Type B pancreatic cell (in vitro differentiated cells): ENCODE measurements at regions not wholly inside any gene's neighbourhood (a gene's known extent, or its start where the extent isn't known, plus 50 kb on each side); places are given as distances from the start of the nearest gene placed in this dataset.

Source experiments
- DNase-seq: peaks from one replicate; pipeline ENCODE4 v3.0.0; 2021; ENCODE audit warnings: mixed read lengths; ENCODE audit not compliant: unreplicated experiment; ENCODE audit errors: extremely low spot score
- H3K27ac Mint-ChIP-seq: 2 replicates; pipeline ENCODE4 v1.8.0; 2021; ENCODE audit warnings: mild to moderate bottlenecking, mixed read lengths
- H3K27me3 Mint-ChIP-seq: 2 replicates; pipeline ENCODE4 v1.8.0; 2021; ENCODE audit warnings: mixed read lengths
- H3K36me3 Mint-ChIP-seq: 2 replicates; pipeline ENCODE4 v1.8.0; 2021; ENCODE audit warnings: mixed read lengths
- H3K4me1 Mint-ChIP-seq: one replicate; pipeline ENCODE4 v1.8.0; 2021; ENCODE audit warnings: mixed read lengths; ENCODE audit not compliant: unreplicated experiment
- H3K4me3 Mint-ChIP-seq: 2 replicates; pipeline ENCODE4 v1.8.0; 2021; ENCODE audit warnings: mild to moderate bottlenecking, mixed read lengths
- H3K9me3 Mint-ChIP-seq: 2 replicates; pipeline ENCODE4 v1.8.0; 2021; ENCODE audit warnings: mixed read lengths
- CTCF ChIP-seq: fragments of 200-600 bp; sonication (generic); conservative IDR thresholded peaks from 2 replicates; pipeline ENCODE4 v1.5.0; 2021; ENCODE audit warnings: antibody characterized with exemption, mild to moderate bottlenecking

DNA sequence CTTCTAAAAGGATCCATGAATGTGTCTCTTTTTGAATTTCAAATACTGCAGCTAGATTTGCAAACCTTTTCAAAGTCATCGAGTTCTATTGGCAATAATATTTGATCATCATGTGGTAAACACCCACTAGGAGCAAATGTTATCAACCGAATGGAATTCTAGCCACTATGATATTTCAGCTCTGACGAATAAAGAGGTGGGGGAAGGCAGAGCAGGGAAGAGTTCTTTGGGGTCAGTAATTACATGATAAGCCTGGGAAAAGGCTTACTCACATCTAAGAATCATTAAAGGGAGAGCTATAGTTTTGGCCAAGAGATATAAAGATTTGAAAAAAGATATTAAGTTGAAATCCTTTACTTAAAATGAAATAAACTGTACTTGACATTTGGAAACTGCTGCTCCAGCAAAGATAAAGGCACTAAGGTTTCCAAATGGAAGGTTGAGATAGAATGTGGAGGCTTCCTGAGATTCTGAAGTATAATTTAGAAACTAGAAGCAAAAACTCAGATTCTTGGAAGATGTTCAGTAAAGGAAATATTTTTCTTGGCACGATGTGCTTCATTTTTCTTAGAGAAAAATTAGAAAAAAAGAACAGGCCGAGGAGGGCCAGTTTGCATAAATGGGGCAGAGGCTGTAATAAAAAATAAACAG, 104.7 kb upstream of the ARHGAP28 start:
- no peaks in the 10 kb centered on the region for H3K27me3 Mint-ChIP-seq
- DNase-seq, result no peak
- peaks cover 22% of the 10 kb centered on the region for H3K4me1 Mint-ChIP-seq
- H3K36me3 Mint-ChIP-seq, result no peaks in the 10 kb centered on the region
- TF ChIP-seq CTCF, result no peak
- H3K27ac Mint-ChIP-seq, result no peak overlapping the region
- no peaks in the 10 kb centered on the region for H3K9me3 Mint-ChIP-seq
- H3K4me3 Mint-ChIP-seq, result no peak overlapping the region

GRCh38 chr18:6625481-6625880, 104.0 kb upstream of the ARHGAP28 start:
- no peak overlapping the region for H3K4me3 Mint-ChIP-seq
- H3K36me3 Mint-ChIP-seq, result no peaks in the 10 kb centered on the region
- no peak for TF ChIP-seq CTCF
- peak overlapping the region; percentile 44 for H3K27ac Mint-ChIP-seq
- no peaks in the 10 kb centered on the region for H3K27me3 Mint-ChIP-seq
- H3K9me3 Mint-ChIP-seq, result no peaks in the 10 kb centered on the region
- no peak for DNase-seq
- H3K4me1 Mint-ChIP-seq, result peaks cover 22% of the 10 kb centered on the region

GRCh38 chr18:6626457-6626856, 103.1 kb upstream of the ARHGAP28 start:
- H3K27ac Mint-ChIP-seq, result peak overlapping the region; percentile 44
- H3K4me1 Mint-ChIP-seq, result peaks cover 22% of the 10 kb centered on the region
- DNase-seq, result no peak
- H3K4me3 Mint-ChIP-seq, result no peak overlapping the region
- no peaks in the 10 kb centered on the region for H3K36me3 Mint-ChIP-seq
- peaks cover 1% of the 10 kb centered on the region for H3K9me3 Mint-ChIP-seq
- no peaks in the 10 kb centered on the region for H3K27me3 Mint-ChIP-seq
- TF ChIP-seq CTCF, result no peak

GRCh38 chr18:6627645-6628044, 101.9 kb upstream of the ARHGAP28 start:
- Mint-ChIP-seq H3K4me1 (peaks cover 22% of the 10 kb centered on the region), H3K27ac (no peak overlapping the region), H3K27me3 (no peaks in the 10 kb centered on the region), H3K36me3 (no peaks in the 10 kb centered on the region), H3K9me3 (peaks cover 6% of the 10 kb centered on the region), H3K4me3 (no peak overlapping the region)
- no peak for TF ChIP-seq CTCF
- no peak for DNase-seq

DNA sequence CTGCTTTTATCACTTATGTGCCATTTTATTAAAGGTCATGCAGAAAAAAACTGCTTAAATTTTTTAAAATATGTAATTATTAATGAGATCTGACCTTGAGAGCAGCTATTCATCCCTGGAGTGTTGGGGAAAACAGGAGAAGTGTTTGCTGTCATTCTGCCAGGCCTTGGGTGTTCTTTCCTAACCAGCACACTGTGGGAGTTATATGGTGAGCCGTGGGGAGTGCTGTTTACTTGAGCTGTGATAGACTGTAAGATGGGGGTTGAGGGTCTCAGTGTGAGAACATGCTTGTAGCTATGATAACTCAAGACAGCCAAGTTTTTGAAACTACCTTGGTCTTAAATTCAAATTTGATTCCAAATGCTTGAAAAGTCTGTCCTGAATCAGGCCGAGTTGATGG, 101.3 kb upstream of the ARHGAP28 start:
- Mint-ChIP-seq H3K9me3 (peaks cover 6% of the 10 kb centered on the region), H3K27me3 (no peaks in the 10 kb centered on the region), H3K36me3 (no peaks in the 10 kb centered on the region), H3K4me3 (no peak overlapping the region), H3K4me1 (peaks cover 23% of the 10 kb centered on the region), H3K27ac (no peak overlapping the region)
- TF ChIP-seq CTCF, result no peak
- no peak for DNase-seq
